ENCODE measurements at regions not wholly inside any gene's neighbourhood (a gene's known extent, or its start where the extent isn't known, plus 50 kb on each side); places are given as distances from the start of the nearest gene placed in this dataset.

DNA sequence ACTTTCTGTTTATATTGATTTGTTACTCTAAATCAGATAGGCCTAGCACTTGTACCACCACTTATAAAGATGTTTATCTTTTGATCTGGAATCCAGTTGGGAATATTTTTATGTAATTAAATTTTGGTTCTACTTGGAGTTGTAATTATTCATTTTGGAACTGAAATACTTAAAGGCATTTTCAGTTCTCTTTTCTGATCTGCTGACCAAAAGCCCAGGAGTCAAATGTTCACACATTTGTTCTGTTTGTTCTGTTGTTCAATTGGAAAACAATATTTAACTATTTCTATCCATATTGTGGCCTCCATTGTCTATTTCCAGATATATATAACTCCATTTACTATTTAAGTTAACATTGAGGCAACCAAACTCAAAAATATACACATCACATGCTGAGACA is 912.4 kb upstream of the EPHA6 start:
- H3K79me2 ChIP-seq (ENCODE audit: low read length): no peaks in the 10 kb centered on the region
- H3K36me3 ChIP-seq (ENCODE audit: low read depth, low read length): no peaks in the 10 kb centered on the region
- H3K9me3 ChIP-seq (ENCODE audit: low read length): no peaks in the 10 kb centered on the region
- ChIA-PET POLR2A (ENCODE audit: unreplicated experiment) (no interaction called here), CTCF (no interaction called here)
- H3F3A ChIP-seq (ENCODE audit: low read length, unreplicated experiment): no peaks in the 10 kb centered on the region
- no peak overlapping the region for H3K4me2 ChIP-seq (ENCODE audit: low read length)
- BruUV-seq (replicated peaks): no TSS peak
- no peaks in the 10 kb centered on the region for H3K9me2 ChIP-seq (replicated peaks; ENCODE audit: low read length)
- DNase-seq (no peak), ATAC-seq (no peak)
- no peak overlapping the region for H2AFZ ChIP-seq (ENCODE audit: low read length)
- TF ChIP-seq CTCF (conservative IDR thresholded peaks at IDR 0.05; ENCODE audit: low read depth, low read length) (no peak), EZH2 (IDR thresholded peaks at IDR 0.05; ENCODE audit: low read length, unreplicated experiment) (no peak), EZH2phosphoT487 (IDR thresholded peaks at IDR 0.05; ENCODE audit: borderline replicate concordance, low read length) (no peak)
- H3K9ac ChIP-seq (ENCODE audit: low read length): no peak overlapping the region
- H4K20me1 ChIP-seq (ENCODE audit: low read length): no peaks in the 10 kb centered on the region
- no peaks in the 10 kb centered on the region for H3K27me3 ChIP-seq (ENCODE audit: low read length)
- no peak overlapping the region for H3K4me3 ChIP-seq (ENCODE audit: low read length)
- H3K4me1 ChIP-seq (ENCODE audit: insufficient read depth, low read length): peaks cover 9% of the 10 kb centered on the region; the same call in 1 of the 2 replicates
- intact Hi-C loops (cut with micrococcal nuclease): no loop called here
- no peak overlapping the region for H3K27ac ChIP-seq (ENCODE audit: low read length)

DNA sequence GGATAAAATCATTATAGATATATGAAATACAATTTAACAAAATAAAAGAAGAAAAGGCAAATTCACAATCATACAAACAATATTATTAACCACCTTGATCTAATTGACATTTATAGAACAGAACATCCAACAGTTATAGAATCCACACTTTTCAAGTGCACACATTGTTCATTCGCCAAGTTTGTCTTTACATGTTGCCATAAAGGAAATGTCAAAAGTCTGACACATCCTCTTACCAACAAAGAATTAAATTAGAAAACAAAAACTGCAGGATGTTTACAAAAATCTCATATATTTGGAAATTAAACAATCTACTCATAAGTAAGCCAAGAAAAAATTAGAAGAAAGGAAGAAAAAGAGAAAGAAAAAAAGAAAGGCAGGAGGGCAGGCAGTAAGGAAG is 909.2 kb upstream of the EPHA6 start:
- 0 out of 2 replicates have a peak, but pooled peaks cover 5% of the 10 kb centered on the region for H3K4me1 ChIP-seq (ENCODE audit: insufficient read depth, low read length)
- ChIA-PET POLR2A (ENCODE audit: unreplicated experiment) (no interaction called here), CTCF (no interaction called here)
- no peak overlapping the region for H3K27ac ChIP-seq (ENCODE audit: low read length)
- H3K79me2 ChIP-seq (ENCODE audit: low read length): no peaks in the 10 kb centered on the region
- no peak overlapping the region for H3K9ac ChIP-seq (ENCODE audit: low read length)
- no peaks in the 10 kb centered on the region for H3K9me3 ChIP-seq (ENCODE audit: low read length)
- H3K4me2 ChIP-seq (ENCODE audit: low read length): no peak overlapping the region
- H3K4me3 ChIP-seq (ENCODE audit: low read length): no peak overlapping the region
- DNase-seq (peak; percentile 23), ATAC-seq (peak; percentile 77)
- no peaks in the 10 kb centered on the region for H4K20me1 ChIP-seq (ENCODE audit: low read length)
- no peaks in the 10 kb centered on the region for H3F3A ChIP-seq (ENCODE audit: low read length, unreplicated experiment)
- no peaks in the 10 kb centered on the region for H3K36me3 ChIP-seq (ENCODE audit: low read depth, low read length)
- BruUV-seq (replicated peaks): no TSS peak
- intact Hi-C loops (cut with micrococcal nuclease): loop anchor here (5.0 kb wide), 1 partner anchor 293 kb away; no protein-coding TSS in a partner anchor
- TF ChIP-seq CTCF (conservative IDR thresholded peaks at IDR 0.05; ENCODE audit: low read depth, low read length): no peak
- TF ChIP-seq EZH2phosphoT487 (IDR thresholded peaks at IDR 0.05; ENCODE audit: borderline replicate concordance, low read length): no peak
- TF ChIP-seq EZH2 (IDR thresholded peaks at IDR 0.05; ENCODE audit: low read length, unreplicated experiment): no peak
- no peak overlapping the region for H2AFZ ChIP-seq (ENCODE audit: low read length)
- no peaks in the 10 kb centered on the region for H3K27me3 ChIP-seq (ENCODE audit: low read length)
- H3K9me2 ChIP-seq (replicated peaks; ENCODE audit: low read length): no peaks in the 10 kb centered on the region

DNA sequence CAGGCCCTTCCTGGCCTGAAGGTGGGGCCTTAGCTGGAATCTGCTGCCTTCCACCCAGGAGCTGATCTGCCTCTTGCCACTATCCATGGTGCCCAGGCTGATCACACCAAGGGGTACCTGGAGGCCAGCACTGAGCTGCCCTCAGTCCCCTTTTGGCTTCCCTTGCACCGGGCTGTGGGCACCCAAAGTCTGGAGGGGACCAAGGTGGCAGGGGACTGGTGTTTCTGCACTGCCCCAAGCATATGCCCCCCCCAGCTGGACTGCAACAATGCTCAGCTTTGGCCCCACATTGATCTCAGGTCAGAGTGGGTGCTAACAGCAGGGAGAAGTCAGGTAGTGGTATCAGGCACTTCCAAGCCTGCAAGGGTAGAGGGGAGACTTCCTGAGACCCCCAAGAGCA is 902.6 kb upstream of the EPHA6 start:
- no peak overlapping the region for H3K4me2 ChIP-seq (ENCODE audit: low read length)
- H3K4me1 ChIP-seq (ENCODE audit: insufficient read depth, low read length): no peaks in the 10 kb centered on the region
- H3K27me3 ChIP-seq (ENCODE audit: low read length): no peaks in the 10 kb centered on the region
- H2AFZ ChIP-seq (ENCODE audit: low read length): no peak overlapping the region
- TF ChIP-seq CTCF (conservative IDR thresholded peaks at IDR 0.05; ENCODE audit: low read depth, low read length): no peak
- no peak overlapping the region for H3K4me3 ChIP-seq (ENCODE audit: low read length)
- H3K79me2 ChIP-seq (ENCODE audit: low read length): no peaks in the 10 kb centered on the region
- intact Hi-C loops (cut with micrococcal nuclease): no loop called here
- ATAC-seq (no peak), DNase-seq (no peak)
- no peak overlapping the region for H3K27ac ChIP-seq (ENCODE audit: low read length)
- H3F3A ChIP-seq (ENCODE audit: low read length, unreplicated experiment): no peaks in the 10 kb centered on the region
- CTCF ChIA-PET: no interaction called here
- POLR2A ChIA-PET (ENCODE audit: unreplicated experiment): no interaction called here
- no peaks in the 10 kb centered on the region for H3K9me3 ChIP-seq (ENCODE audit: low read length)
- H4K20me1 ChIP-seq (ENCODE audit: low read length): no peaks in the 10 kb centered on the region
- no peaks in the 10 kb centered on the region for H3K36me3 ChIP-seq (ENCODE audit: low read depth, low read length)
- BruUV-seq (replicated peaks): no TSS peak
- no peak overlapping the region for H3K9ac ChIP-seq (ENCODE audit: low read length)
- H3K9me2 ChIP-seq (replicated peaks; ENCODE audit: low read length): no peaks in the 10 kb centered on the region

All from PC-3 (cell line).